Loucy (cell line): ENCODE measurements at regions not wholly inside any gene's neighbourhood (a gene's known extent, or its start where the extent isn't known, plus 50 kb on each side); places are given as distances from the start of the nearest gene placed in this dataset.

Source experiments
- CTCF ChIP-seq: fragments of 200-600 bp; sonication (generic); conservative IDR thresholded peaks from 2 replicates; pipeline ENCODE4 v1.5.1; 2014; ENCODE audit warnings: mild to moderate bottlenecking, antibody characterized with exemption, low read length
- EZH2phosphoT487 ChIP-seq: fragments of 200-600 bp; IDR thresholded peaks from 2 replicates; pipeline ENCODE4 v1.6.1; 2018; ENCODE audit warnings: antibody characterized with exemption, mild to moderate bottlenecking, moderate library complexity, borderline replicate concordance

DNA sequence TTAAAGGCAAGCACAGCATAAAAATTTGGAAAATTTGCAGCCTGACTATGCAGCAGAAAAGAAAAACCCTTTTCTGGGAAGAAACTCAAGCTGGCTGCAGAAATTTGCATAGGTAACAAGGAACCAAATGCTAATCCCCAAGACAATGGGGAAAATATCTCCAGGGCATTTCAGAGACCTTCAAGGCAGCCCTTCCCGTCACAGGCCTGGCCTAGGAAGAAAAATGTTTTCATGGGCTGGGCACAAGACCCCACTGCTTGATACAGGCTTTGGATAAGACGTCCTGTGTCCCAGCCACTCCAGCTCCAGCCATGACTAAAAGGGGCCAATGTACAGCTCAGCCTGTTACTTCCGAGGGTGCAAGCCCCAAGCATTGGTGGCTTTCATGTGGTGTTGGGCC, 717.6 kb downstream of the TDRD15 start:
- TF ChIP-seq CTCF: no peak
- TF ChIP-seq EZH2phosphoT487: no peak
